HG03565 (cell line): ENCODE measurements at regions not wholly inside any gene's neighbourhood (a gene's known extent, or its start where the extent isn't known, plus 50 kb on each side); places are given as distances from the start of the nearest gene placed in this dataset.
"Not testable (repeated sequence)": the region's sequence is repeated elsewhere in the genome, so short reads cannot be mapped to it uniquely, and the experiment has no call there.

Experiments used
- ATAC-seq: cut with Tn5 transposase; IDR thresholded peaks from one replicate; pipeline ENCODE4 v1.9.1; 2021; ENCODE audit warnings: mild to moderate bottlenecking, moderate library complexity; ENCODE audit not compliant: unreplicated experiment

DNA sequence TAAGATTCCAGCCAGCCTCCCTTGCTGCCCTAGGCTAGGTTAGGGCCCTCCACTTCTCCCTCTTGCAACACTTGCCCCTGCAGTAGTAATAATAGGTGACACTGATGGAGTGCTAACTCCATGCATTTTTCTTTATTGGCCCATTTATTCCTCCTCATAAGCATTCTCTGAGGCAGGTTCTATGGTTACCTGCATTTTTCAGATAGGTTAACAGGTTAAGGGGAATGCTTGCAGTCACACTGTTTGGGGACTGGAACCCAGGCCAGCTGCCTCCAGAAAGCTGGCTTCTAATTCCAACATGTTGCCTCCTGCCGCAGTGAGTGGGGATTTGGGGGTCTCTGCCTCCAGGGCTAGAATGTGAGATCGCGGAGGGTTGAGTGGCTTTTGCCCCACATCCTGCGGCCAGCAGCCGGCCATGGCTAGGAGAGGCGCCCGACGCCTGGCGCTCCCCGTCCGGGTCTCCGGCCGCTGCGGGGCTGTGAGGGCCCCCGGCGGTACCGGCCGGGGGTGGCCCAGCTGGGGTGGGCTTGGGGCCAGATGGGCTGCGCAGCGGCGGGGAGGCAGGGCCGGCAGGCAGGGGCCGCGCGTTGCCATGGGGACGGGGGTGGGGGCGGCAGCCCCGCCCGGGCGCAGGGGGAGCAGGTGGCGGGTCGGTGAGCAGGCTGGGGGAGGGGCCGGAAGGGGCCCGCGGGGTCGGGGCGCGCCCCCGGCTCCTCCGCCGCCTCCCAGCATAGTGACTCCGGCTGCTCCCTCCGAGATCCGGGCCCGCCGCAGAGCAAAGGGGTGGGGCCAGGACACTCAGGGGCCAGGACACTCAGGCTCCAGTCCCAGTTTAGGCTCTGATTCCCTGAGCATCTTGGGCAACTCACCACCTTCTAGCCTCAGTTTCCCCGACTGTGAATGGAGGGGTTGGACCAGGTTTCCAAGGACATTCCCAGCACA lies 68.4 kb upstream of the SSBP3 start:
- no peak for ATAC-seq

DNA sequence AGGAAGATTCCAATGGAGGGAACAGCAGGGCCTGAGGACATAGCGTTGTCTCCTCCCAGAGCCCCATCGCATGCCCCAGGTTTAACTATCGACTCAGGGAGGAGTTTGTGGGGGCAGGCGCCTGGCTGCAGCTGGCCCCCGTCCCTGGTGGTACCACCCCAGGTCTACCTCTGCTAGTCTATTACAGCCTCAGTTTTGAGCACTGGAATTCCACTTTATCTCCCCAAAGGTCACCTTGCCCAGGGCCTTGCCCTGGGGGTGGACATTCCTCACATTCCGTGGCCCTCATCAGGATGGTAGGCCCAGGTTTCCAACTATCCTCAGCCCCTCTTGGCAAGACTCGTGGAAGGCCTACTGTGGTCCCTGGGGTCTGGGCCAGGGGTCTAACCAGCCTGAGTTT lies 65.4 kb upstream of the SSBP3 start:
- ATAC-seq = no peak

DNA sequence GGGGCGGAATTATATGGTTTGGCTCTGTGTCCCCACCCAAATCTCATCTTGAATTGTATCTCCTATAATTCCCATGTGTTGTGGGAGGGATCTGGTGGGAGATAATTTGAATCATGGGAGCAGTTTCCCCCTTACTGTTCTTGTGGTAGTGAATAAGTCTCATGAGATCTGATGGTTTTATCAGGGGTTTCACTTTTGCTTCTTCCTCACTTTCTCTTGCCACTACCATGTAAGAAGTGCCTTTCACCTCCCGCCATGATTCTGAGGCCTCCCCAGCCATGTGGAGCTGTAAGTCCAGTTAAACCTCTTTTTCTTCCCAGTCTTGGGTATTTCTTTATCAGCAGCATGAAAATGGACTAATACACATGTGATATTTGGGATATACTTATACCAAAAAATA lies 63.2 kb upstream of the SSBP3 start:
- ATAC-seq = not testable (repeated sequence)

DNA sequence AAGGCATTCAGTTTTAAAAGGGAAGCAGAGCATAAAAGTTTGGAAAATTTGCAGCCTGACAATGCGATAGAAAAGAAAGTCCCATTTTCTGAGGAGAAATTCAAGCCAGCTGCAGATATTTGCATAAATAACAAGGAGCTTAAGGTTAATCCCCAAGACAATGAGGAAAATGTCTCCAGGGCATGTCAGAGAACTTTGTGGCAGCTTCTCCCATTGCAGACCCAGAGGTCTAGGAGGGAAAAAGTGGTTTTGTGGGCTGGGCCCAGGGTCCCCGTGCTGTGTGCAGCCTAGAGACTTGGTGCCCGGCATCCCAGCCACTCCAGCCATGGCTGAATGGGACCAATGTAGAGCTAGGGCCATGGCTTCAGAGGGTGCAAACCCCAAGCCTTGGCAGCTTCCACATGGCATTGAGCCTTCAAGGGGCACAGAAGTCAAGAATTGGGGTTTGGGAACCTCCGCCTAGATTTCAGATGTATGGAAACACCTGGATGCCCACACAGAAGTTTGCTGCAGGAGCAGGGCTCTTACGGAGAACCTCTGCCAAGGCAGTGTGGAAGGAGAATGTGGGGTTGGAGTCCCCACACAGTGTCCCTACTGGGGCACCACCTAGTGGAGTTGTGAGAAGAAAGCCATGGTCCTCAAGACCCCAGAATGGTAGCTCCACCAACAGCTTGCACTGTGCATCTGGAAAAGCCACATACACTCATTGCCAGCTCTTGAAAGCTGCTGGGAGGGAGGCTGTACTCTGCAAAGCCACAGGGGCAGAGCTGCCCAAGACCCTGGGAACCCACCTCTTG lies 62.3 kb upstream of the SSBP3 start:
- ATAC-seq = not testable (repeated sequence)

DNA sequence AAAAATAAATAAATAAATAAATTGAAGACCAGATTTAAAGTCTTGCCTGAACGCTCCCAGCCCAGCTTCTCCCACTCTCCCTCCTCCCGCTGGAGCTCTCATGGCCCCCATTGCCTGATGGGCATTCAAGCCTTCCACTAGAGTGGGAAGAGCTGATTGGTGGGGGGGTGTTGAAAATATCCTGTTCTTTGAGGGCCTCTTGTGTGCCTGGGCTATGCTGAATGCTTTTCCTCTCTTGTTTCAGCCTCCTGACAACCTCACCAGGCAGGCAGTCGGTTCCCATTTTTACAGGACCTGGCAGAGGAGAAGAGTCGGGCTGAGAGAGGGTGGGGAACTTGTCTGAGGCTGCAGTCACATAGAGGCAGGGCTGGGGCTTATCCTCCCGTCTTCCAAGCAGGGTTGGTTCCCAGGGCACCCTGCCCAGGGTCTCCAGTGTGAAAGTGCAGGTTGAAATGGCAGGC lies 59.2 kb upstream of the SSBP3 start:
- no peak for ATAC-seq

DNA sequence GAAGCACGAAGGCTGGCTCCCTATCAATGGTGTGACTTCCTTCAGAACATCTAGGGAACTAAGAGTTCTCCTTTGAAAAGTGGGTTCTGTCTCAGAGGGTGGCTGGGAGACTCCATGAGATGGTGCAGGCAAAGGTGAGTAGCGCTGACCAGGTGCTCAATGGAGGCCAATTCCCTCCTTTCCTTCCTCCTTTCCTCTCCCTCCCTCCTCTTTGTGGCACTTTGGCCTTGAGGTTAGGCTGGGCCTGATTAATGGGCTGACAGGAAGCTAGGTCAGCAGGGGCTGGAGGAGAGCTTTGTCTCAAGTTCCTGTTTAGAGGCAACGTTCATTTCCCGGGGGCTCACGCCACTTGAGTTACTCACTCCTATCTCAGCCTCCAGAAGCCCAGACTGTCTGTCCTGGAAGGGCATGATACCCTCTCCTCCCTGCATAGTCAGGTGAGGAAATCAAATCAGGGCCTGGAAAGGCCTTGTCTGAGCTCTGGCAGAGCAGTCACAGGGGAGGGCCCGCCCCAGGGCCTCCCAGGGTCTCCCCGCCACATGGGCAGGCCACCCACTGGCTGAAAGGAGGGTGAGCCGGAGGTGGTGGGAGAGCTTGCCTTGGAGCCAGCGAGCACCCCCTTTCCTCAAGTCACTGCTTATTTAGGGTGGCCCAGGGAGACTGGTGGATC lies 58.4 kb upstream of the SSBP3 start:
- ATAC-seq = no peak

DNA sequence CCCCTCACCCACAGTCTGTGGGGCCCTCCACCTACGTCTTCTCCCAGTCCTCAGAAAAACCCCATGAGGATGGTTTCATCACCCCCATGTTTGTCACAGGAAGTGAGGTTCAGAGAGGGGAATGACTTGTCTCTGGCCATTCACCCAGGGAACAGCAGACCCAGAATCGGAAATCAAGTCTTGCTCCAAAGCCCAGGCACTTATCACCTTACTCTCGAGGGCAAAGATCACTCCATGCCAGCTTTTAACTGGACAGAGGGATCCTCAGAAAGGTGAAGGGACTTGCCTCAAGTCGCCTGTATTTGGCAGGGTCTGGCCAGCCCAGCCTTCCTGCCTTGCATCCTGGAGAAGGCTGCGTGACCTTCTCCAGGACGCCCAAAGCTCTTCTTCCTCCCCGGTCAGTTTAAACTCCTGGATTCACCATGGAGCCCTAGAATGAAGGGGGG lies 57.9 kb upstream of the SSBP3 start:
- ATAC-seq = no peak

DNA sequence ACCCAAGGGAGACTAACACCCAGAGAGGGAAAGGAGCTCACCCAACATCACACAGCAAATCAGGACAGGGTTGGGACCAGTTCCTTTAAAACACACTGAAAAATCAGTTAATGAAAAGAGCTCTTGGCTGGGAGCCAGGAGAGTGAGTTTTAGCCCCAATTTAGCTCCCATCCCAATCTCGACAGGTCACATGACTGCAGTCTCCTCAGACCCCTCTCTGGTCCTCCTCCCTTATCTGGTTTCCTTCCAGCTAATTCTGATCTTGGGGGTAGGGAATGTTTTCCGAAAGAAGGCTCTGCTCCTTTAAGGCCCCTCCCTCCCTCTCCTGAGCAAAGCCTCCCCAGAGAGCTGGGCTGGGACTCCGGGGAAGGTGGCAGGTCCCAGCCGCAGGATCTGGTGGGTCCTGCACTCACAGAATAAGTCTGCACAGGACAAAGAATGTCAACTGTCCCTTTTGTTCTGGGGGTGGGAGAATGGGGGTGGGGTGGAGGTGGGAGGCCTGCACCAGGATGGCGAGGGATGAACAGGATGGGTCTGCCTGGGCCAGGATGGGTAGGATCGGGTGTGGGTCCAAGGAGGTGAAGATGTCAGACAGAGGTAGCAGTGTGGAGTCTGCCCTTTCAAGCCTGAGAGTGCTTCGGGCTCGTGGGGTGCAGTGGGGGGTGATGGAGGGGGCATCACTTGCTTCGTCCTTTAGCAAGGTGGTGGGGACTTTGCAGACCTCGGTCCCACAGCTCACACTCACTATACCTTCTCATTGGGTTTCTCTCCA lies 57.3 kb upstream of the SSBP3 start:
- no peak for ATAC-seq

DNA sequence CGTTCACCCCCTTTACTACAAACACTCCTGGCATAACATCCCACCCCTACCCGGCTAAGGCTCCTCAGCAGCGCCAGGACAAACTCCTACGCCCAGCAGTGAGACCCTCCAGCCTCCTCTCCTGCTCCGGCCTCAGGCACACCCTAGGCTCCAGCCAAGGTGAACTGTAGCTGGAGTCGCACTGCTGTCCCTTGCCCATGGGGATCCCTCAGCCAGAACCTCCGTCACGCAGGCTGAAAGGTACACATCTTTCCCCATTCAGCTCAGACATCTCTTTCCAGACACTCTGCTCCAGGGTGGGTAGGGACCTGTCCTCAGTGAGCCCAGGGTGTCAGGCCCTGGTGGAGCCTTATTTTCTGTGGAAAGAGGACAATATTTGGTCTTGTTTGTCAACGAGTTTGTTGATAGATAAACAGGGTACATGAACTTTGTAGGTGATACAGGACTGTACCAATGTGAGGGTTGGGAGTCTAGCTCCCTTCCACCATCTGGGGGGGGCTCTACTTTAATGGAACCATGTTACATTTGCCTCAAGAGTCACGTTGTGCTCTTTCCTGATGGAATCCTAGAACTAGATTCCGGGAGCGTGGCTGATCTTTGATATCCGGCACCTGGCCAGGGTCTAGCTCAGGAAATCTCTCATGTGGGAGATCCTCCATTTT lies 56.5 kb upstream of the SSBP3 start:
- no peak for ATAC-seq

DNA sequence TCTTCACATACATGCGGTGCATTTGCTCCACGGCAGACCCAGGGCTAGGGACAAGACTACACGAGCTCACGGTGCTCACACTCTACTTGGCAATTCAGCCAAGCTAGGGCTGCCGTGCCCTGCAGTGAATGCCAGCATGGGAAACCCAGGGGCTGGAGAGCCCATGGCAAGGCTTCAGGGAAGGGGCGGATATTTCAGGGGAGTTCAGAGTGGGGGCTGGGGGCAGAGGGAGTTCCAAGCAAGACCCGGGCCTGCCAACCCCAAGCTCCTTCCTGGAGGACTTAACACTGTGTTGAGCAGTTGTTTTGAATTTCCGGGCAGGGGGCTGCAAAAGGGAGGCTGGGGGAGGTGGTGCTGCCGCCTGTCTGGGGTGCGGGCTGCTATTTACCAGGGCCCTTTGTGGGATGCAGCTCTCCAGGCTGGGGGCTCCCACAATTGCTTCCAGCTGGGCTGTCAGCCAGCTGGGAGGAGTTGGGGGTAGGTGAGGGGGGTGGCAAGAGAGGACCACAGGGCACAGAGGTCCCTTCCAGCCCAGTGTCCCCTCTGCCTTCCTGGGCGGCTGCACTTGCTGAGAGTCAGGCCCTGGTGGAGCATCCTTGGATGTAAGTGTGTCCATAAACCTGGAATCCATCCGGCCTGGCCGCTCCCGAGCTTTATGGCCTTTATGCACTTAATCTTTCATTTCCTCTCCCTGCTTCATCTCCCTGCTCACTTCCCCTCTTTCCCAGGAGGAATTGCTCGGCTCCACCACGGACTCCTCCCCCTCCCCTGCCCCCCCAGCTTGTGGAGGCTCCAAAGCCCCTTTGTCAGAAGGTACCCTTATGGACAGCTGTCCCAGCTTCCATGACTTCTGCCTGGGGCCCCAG lies 55.8 kb upstream of the SSBP3 start:
- ATAC-seq = no peak

DNA sequence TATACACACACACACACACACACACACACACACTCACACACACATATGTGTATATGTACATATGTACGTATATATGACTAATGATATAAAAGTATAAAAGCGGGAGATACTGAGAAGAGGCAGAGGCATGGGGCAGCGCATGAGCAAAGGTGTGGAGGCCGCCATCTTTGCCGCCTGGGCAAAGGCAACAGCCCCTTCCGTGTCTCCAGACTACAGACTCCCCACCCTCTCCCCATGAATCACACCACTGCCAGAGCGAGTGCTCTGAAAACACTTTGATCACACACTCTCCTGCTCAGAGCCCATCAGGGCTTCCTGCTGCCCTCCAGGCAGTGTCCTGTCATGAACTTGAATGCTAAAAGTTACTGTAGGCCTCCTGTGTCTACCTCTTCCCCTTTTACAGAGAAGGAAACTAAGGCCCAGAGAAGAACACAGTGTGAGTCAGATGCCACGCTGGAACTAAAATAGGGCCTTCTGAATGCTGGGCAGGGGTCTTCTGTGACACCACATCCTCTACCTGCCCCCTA lies 54.7 kb upstream of the SSBP3 start:
- no peak for ATAC-seq

DNA sequence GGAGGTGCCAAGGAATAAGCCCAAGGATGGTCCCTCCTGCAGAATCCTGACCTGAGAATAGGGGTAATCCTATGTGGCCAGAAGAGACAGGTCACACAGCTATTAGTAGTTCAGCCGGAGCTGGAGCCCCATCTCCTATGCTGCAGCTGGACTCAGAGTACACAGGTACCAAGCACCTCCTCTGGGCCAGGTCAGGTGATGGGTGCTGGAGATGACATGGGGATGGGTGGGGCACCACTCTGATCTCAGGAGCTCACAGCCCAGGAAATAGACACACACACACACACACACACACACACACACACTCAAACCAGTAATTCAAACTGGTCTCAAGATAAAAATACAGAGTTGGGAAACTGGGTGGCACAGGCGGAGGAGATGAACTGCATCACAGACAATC lies 54.2 kb upstream of the SSBP3 start:
- ATAC-seq = no peak

DNA sequence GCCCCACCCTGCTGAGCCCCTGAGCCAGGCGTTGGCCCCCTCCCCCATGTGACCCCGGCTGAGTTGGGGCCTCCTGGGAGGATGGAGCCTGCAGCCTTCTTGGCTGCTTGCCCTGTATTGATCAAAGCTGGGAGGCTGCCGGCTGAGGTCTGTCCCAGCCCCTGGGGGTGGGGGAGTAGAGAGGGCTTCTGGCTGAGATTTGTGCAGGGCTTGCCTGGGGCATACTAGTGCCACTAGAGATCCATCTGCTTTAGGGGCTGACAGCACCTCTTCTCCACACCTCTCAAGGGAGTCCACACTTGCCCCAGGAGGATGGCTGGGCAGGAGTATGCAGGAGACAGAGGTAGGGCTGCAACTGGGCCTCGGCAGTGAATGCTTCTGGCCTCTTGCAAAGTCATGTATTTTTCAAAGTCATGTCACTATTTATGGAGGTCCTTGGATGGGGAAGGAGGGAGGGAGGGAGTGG lies 53.6 kb upstream of the SSBP3 start:
- no peak for ATAC-seq

DNA sequence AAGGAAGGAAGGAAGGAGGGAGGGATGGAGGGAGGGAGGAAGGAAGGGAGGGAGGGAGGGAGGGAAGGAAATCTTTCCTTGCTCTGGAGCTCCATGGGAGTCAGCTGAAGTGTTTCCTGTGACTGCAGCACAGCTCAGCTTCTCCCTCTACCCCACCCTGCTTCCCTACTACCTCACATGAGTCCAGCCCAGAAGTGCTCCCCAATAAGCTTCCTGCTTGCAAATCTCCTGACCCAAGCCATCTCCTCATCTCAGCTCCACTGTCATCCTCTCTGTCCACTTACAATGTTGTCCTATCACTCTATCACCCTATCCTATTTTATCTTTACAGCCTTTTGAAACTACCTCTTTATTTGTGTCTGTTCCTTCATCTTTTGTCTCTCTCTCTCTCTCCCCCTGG lies 52.9 kb upstream of the SSBP3 start:
- no peak for ATAC-seq

DNA sequence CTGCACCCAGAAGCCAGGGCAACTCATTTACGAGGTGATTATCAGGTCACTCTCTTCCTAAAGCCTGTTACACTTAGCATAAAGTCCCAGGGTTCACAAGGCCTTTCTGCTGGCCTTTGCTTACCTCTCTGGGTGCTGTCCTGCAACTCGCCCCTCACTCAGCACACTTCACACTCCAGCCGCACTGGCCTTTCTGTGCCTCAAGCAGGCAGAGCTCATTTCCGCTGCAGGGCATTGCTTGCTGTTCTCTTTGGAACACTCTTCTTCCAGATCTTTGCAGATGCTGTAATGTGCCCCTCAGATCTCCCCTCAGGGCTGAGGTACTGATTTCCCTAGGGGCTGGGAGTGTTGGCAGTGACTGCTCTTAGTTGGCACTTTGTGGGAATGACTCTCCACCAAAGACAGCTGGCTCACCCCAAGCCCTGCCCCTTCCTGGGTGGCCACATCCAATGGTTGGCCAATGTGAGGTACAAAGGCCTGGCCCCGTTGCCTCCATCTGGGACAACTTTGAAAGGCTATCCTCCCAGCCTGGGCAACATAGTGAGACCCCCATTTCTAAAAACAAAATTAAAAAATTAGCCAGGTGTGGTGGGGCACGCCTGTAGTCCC lies 50.8 kb upstream of the SSBP3 start:
- ATAC-seq = no peak

DNA sequence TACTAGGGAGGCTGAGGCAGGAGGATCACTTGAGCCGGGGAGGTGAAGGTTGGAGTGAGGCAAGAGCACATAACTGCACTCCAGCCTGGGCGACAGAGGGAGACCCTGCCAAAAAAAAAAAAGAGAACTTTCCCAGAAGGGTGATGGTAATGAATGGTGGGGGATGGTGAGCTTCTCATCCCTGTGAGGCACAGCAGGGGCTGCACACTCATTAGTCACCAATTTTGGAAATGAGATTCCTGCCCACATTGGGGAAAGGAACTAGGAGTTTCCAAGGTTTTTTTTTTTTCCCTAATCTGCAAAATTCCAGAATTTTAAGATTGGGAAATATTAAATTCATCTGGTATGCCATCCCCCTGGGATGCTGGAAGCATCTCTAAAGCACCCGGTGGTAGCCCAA lies 50.2 kb upstream of the SSBP3 start:
- ATAC-seq = no peak
